Uterus (tissue), 3 donors: ENCODE measurements at regions not wholly inside any gene's neighbourhood (a gene's known extent, or its start where the extent isn't known, plus 50 kb on each side); places are given as distances from the start of the nearest gene placed in this dataset.
"Not testable (repeated sequence)": the region's sequence is repeated elsewhere in the genome, so short reads cannot be mapped to it uniquely, and the experiment has no call there.

Experiments
- DNase-seq, 2 donors: peaks; one replicate each; pipeline ENCODE4 v3.0.0-alpha.2; 2019 to 2020
- H3K27ac ChIP-seq, 2 donors: fragments of 200-600 bp; sonication (generic); 1 replicate in 1 of 2; 2 replicates in 1 of 2; pipeline ENCODE4 v1.5.1; 2016 to 2018
- H3K27me3 ChIP-seq, 2 donors: fragments of 200-600 bp; sonication (generic); one replicate each; pipeline ENCODE4 v1.5.1; 2018 to 2019; ENCODE audit warnings: control low read depth in 1 of 2
- H3K36me3 ChIP-seq, 2 donors: fragments of 200-600 bp; sonication (generic); one replicate each; pipeline ENCODE4 v1.5.1; 2019; ENCODE audit warnings: control low read depth in 1 of 2
- H3K4me1 ChIP-seq, 2 donors: fragments of 200-600 bp; sonication (generic); one replicate each; pipeline ENCODE4 v1.5.1; 2018 to 2019; ENCODE audit warnings: control low read depth in 1 of 2
- H3K4me3 ChIP-seq, 2 donors: fragments of 200-600 bp; sonication (generic); 1 replicate in 1 of 2; 2 replicates in 1 of 2; pipeline ENCODE4 v1.5.1; 2018 to 2019; ENCODE audit warnings: mild to moderate bottlenecking in 1 of 2
- H3K9me3 ChIP-seq, 2 donors: fragments of 200-600 bp; sonication (generic); one replicate each; pipeline ENCODE4 v1.5.1; 2019; ENCODE audit warnings: control low read depth in 1 of 2
- CTCF ChIP-seq, 4 experiments: fragments of 200-600 bp in 2 of 4; fragments of 450-650 bp in 2 of 4; sonication (generic) in 2 of 4; IDR thresholded peaks; one replicate each; pipeline ENCODE4 v1.5.1; 2016 to 2019; ENCODE audit warnings: antibody characterized with exemption in 4 of 4, mild to moderate bottlenecking in 2 of 4, moderate library complexity in 1 of 4
- POLR2A ChIP-seq, 2 donors: fragments of 450-650 bp; IDR thresholded peaks; one replicate each; pipeline ENCODE4 v1.6.1; 2016; ENCODE audit warnings: antibody characterized with exemption in 2 of 2, mild to moderate bottlenecking in 1 of 2, moderate library complexity in 1 of 2
- intact Hi-C: fragments of 100-400 bp; cut with DNase I; formaldehyde crosslinking; loops from one replicate; pipeline ENCODE4 v1.15.1; 2023; ENCODE audit warnings: low total_unique reads
- donor health status: DM: yes; HTN: yes; CAD: no.

- H3K4me3 ChIP-seq = no peak overlapping the region
- no peak for DNase-seq
- H3K36me3 ChIP-seq = no peaks in the 10 kb centered on the region
- TF ChIP-seq CTCF (IDR thresholded peaks at IDR 0.05) (no peak), POLR2A (IDR thresholded peaks at IDR 0.05) (no peak)
- H3K27me3 ChIP-seq = no peaks in the 10 kb centered on the region
- no peaks in the 10 kb centered on the region for H3K4me1 ChIP-seq
- intact Hi-C loops = no loop called here
- H3K9me3 ChIP-seq = no peaks in the 10 kb centered on the region
- H3K27ac ChIP-seq = no peak overlapping the region
These were observed 228.1 kb upstream of the TFPI start for GRCh38 chr2:187782301-187782700.

GRCh38 chr2:187783446-187783845, 229.2 kb upstream of the TFPI start:
- no peak for TF ChIP-seq POLR2A (IDR thresholded peaks at IDR 0.05)
- no peak for TF ChIP-seq CTCF (IDR thresholded peaks at IDR 0.05)
- no peak for DNase-seq
- intact Hi-C loops = no loop called here
- Histone ChIP-seq H3K27ac (no peak overlapping the region), H3K4me1 (no peaks in the 10 kb centered on the region), H3K36me3 (no peaks in the 10 kb centered on the region), H3K4me3 (no peak overlapping the region), H3K27me3 (no peaks in the 10 kb centered on the region), H3K9me3 (no peaks in the 10 kb centered on the region)

- H3K27ac ChIP-seq, H3K36me3 ChIP-seq, H3K4me1 ChIP-seq, intact Hi-C loops, H3K9me3 ChIP-seq, H3K4me3 ChIP-seq, H3K27me3 ChIP-seq, DNase-seq: not testable (repeated sequence)
These were observed 229.9 kb upstream of the TFPI start for GRCh38 chr2:187784138-187784537.

- TF ChIP-seq POLR2A (IDR thresholded peaks at IDR 0.05) (no peak), CTCF (IDR thresholded peaks at IDR 0.05) (no peak)
- no peaks in the 10 kb centered on the region for H3K4me1 ChIP-seq
These were observed 245.4 kb upstream of the TFPI start for GRCh38 chr2:187799601-187800000.

GRCh38 chr2:187803816-187804215, 249.6 kb upstream of the TFPI start:
- H3K4me3 ChIP-seq = no peak overlapping the region
- no peak for DNase-seq
- H3K36me3 ChIP-seq = no peaks in the 10 kb centered on the region
- intact Hi-C loops = no loop called here
- no peaks in the 10 kb centered on the region for H3K4me1 ChIP-seq
- H3K27ac ChIP-seq = no peak overlapping the region
- no peaks in the 10 kb centered on the region for H3K27me3 ChIP-seq
- H3K9me3 ChIP-seq = no peaks in the 10 kb centered on the region
- TF ChIP-seq CTCF (IDR thresholded peaks at IDR 0.05) (no peak), POLR2A (IDR thresholded peaks at IDR 0.05) (no peak)

More at GRCh38 chr2:187799601-187800000, 245.4 kb upstream of the TFPI start:
- H3K4me3 ChIP-seq = no peak overlapping the region
- H3K36me3 ChIP-seq = no peaks in the 10 kb centered on the region
- H3K27ac ChIP-seq = no peak overlapping the region
- DNase-seq = no peak
- intact Hi-C loops = no loop called here
- no peaks in the 10 kb centered on the region for H3K27me3 ChIP-seq
- H3K9me3 ChIP-seq = no peaks in the 10 kb centered on the region

- H3K27ac ChIP-seq = no peak overlapping the region
- no peaks in the 10 kb centered on the region for H3K36me3 ChIP-seq
- H3K4me1 ChIP-seq = no peaks in the 10 kb centered on the region
- no peak overlapping the region for H3K4me3 ChIP-seq
- TF ChIP-seq CTCF (IDR thresholded peaks at IDR 0.05) (no peak), POLR2A (IDR thresholded peaks at IDR 0.05) (no peak)
- DNase-seq = no peak
- intact Hi-C loops = no loop called here
- H3K27me3 ChIP-seq = no peaks in the 10 kb centered on the region
- H3K9me3 ChIP-seq = no peaks in the 10 kb centered on the region
These were observed 260.9 kb upstream of the TFPI start for GRCh38 chr2:187815113-187815512.
